ENCODE measurements at regions not wholly inside any gene's neighbourhood (a gene's known extent, or its start where the extent isn't known, plus 50 kb on each side); places are given as distances from the start of the nearest gene placed in this dataset.
"Not testable (repeated sequence)": the region's sequence is repeated elsewhere in the genome, so short reads cannot be mapped to it uniquely, and the experiment has no call there.

- H3K4me1 Mint-ChIP-seq: no peaks in the 10 kb centered on the region
- no peak for ATAC-seq (ENCODE audit: low read depth in 2 of 2)
- no peaks in the 10 kb centered on the region for H3K36me3 Mint-ChIP-seq
- peaks cover 0 to 6% (median 0%) of the 10 kb centered on the region in 3 donors for H3K27me3 Mint-ChIP-seq
- DNase-seq: no peak
- H3K9me3 Mint-ChIP-seq: peaks cover 0 to 5% (median 0%) of the 10 kb centered on the region in 7 donors
- no peak overlapping the region for H3K27ac Mint-ChIP-seq
- H3K4me3 Mint-ChIP-seq: no peak overlapping the region
Measured at GRCh38 chr3:135426508-135426907, 539.0 kb upstream of the PPP2R3A start.

- no peaks in the 10 kb centered on the region for H3K36me3 Mint-ChIP-seq
- H3K9me3 Mint-ChIP-seq: peaks cover 0 to 11% (median 4%) of the 10 kb centered on the region in 7 donors
- H3K27ac Mint-ChIP-seq: no peak overlapping the region
- no peak overlapping the region for H3K4me3 Mint-ChIP-seq
- ATAC-seq (ENCODE audit: low read depth in 2 of 2) (no peak), DNase-seq (no peak)
- peaks cover 0 to 6% (median 0%) of the 10 kb centered on the region in 3 donors for H3K27me3 Mint-ChIP-seq
- H3K4me1 Mint-ChIP-seq: no peaks in the 10 kb centered on the region
Measured at GRCh38 chr3:135432402-135432801, 533.1 kb upstream of the PPP2R3A start.

- not testable (repeated sequence) for H3K27me3 Mint-ChIP-seq; ATAC-seq (ENCODE audit: low read depth in 2 of 2); H3K36me3 Mint-ChIP-seq; DNase-seq; H3K4me1 Mint-ChIP-seq; H3K27ac Mint-ChIP-seq
- H3K9me3 Mint-ChIP-seq: peaks cover 0 to 12% (median 7%) of the 10 kb centered on the region in 7 donors
- H3K4me3 Mint-ChIP-seq: peak overlapping the region in 1 of 8 donors; percentile 53
Measured at GRCh38 chr3:135438889-135439597, 526.5 kb upstream of the PPP2R3A start.

GRCh38 chr3:135439632-135440031 is 525.9 kb upstream of the PPP2R3A start:
- not testable (repeated sequence) for ATAC-seq (ENCODE audit: low read depth in 2 of 2); H3K36me3 Mint-ChIP-seq; DNase-seq; H3K27ac Mint-ChIP-seq; H3K27me3 Mint-ChIP-seq; H3K9me3 Mint-ChIP-seq; H3K4me1 Mint-ChIP-seq
- H3K4me3 Mint-ChIP-seq: peak overlapping the region in 1 of 8 donors; percentile 25

DNA sequence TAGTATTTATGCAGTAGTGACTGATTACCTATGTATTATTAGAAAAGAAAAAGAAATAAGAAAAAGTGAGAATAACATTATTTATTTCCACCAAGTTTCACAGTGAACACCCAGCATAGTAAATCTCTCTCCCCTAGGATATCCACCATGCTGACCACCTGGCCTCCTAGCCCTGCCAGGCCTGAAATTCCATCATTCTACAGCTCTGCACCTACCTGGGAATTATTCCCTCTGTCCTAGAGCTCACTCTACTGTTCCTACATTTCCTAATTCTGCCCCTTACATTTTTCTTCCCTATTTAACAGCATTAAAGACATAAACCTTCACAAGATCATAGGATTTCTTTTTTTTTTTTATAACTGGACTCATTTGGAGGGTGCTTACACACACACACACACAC is 525.3 kb upstream of the PPP2R3A start:
- DNase-seq (no peak), ATAC-seq (ENCODE audit: low read depth in 2 of 2) (no peak)
- Mint-ChIP-seq H3K27me3 (no peaks in the 10 kb centered on the region), H3K4me3 (no peak overlapping the region), H3K36me3 (no peaks in the 10 kb centered on the region), H3K9me3 (peaks cover 0 to 7% (median 3%) of the 10 kb centered on the region in 7 donors), H3K4me1 (no peaks in the 10 kb centered on the region), H3K27ac (no peak overlapping the region)

- no peak for DNase-seq
- no peak overlapping the region for H3K27ac Mint-ChIP-seq
- no peak overlapping the region for H3K4me3 Mint-ChIP-seq
- no peak for ATAC-seq (ENCODE audit: low read depth in 2 of 2)
- no peaks in the 10 kb centered on the region for H3K27me3 Mint-ChIP-seq
- H3K4me1 Mint-ChIP-seq: no peaks in the 10 kb centered on the region
- H3K36me3 Mint-ChIP-seq: no peaks in the 10 kb centered on the region
- H3K9me3 Mint-ChIP-seq: peaks cover 0 to 7% (median 3%) of the 10 kb centered on the region in 7 donors
Measured at GRCh38 chr3:135440746-135441145, 524.8 kb upstream of the PPP2R3A start.

DNA sequence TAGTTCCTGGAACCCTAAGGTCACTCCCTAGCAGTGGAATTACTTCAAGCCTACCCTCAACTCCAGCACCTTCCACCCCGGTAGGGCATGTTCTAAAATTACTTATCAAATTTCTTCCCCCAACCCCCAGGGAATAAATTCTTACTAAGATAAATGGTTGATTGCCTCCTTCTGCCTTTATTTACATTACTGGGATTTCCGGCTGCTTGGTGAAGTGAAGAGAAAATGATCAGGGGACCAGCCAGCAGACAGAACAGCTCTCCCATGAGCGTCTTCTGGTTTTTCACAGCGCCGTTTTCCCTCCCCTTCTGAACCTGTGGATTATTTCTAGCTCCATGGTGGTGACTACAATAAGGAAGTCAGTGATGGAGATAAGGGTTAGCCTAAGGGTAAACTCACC is 521.5 kb upstream of the PPP2R3A start:
- Mint-ChIP-seq H3K27ac (peak overlapping the region in 1 of 6 donors; percentile 77), H3K27me3 (no peaks in the 10 kb centered on the region), H3K4me1 (no peaks in the 10 kb centered on the region), H3K9me3 (peaks cover 0 to 5% (median 0%) of the 10 kb centered on the region in 7 donors), H3K36me3 (no peaks in the 10 kb centered on the region), H3K4me3 (peak overlapping the region in 2 of 8 donors; percentile 25 to 38)
- ATAC-seq (ENCODE audit: low read depth in 2 of 2) (peak in 1 of 2 donors; percentile 47), DNase-seq (no peak)

GRCh38 chr3:135447483-135447882 is 518.0 kb upstream of the PPP2R3A start:
- H3K27ac Mint-ChIP-seq: no peak overlapping the region
- ATAC-seq (ENCODE audit: low read depth in 2 of 2): no peak
- no peaks in the 10 kb centered on the region for H3K36me3 Mint-ChIP-seq
- peaks cover 0 to 2% (median 0%) of the 10 kb centered on the region in 3 donors for H3K4me1 Mint-ChIP-seq
- no peaks in the 10 kb centered on the region for H3K27me3 Mint-ChIP-seq
- DNase-seq: no peak
- H3K9me3 Mint-ChIP-seq: peaks cover 0 to 5% (median 3%) of the 10 kb centered on the region in 7 donors
- H3K4me3 Mint-ChIP-seq: no peak overlapping the region

- no peak overlapping the region for H3K4me3 Mint-ChIP-seq
- no peaks in the 10 kb centered on the region for H3K36me3 Mint-ChIP-seq
- H3K27me3 Mint-ChIP-seq: no peaks in the 10 kb centered on the region
- H3K9me3 Mint-ChIP-seq: peaks cover 0 to 5% (median 2%) of the 10 kb centered on the region in 7 donors
- H3K4me1 Mint-ChIP-seq: peaks cover 0 to 2% (median 0%) of the 10 kb centered on the region in 3 donors
- no peak for DNase-seq
- H3K27ac Mint-ChIP-seq: no peak overlapping the region
- no peak for ATAC-seq (ENCODE audit: low read depth in 2 of 2)
Measured at GRCh38 chr3:135448520-135448919, 517.0 kb upstream of the PPP2R3A start.

GRCh38 chr3:135449046-135449445 is 516.5 kb upstream of the PPP2R3A start:
- no peaks in the 10 kb centered on the region for H3K27me3 Mint-ChIP-seq
- peaks cover 0 to 5% (median 2%) of the 10 kb centered on the region in 7 donors for H3K9me3 Mint-ChIP-seq
- DNase-seq (no peak), ATAC-seq (ENCODE audit: low read depth in 2 of 2) (no peak)
- no peak overlapping the region for H3K4me3 Mint-ChIP-seq
- H3K27ac Mint-ChIP-seq: no peak overlapping the region
- H3K4me1 Mint-ChIP-seq: peaks cover 0 to 2% (median 0%) of the 10 kb centered on the region in 3 donors
- H3K36me3 Mint-ChIP-seq: no peaks in the 10 kb centered on the region

DNA sequence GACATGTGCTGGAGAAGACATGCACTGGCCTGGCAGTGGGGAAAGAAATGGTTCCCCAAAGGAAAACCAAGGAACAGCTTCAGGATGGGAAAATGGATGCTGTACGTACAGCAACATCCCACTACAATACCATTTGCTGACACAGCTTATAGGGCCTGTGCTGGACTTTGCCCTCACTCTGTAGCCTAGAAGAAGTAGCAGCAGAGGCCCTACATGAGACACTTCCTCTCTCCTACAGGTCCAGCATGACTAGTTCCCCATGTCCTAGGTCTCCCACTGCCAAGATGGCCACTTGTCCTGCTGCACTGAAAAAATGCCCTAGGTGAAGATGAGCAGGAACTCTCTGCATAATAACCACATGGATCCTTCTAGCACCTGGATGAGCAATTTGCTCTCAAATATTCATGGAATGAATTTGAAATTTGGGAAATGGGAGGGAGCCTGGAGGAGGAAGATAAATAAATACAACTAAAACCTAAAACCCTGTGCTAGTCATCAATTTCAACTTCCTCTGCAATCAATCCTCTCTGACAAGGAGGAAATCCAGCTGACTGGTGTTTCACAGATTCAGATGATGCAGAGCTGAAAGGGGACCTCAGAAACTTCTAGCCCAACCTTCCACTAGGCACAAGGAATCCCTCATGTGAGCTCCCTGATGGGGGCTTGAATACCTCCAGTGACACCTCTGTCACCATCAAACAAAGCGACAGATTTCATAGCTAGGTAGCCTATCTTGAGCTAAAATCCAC is 514.3 kb upstream of the PPP2R3A start:
- Mint-ChIP-seq H3K9me3 (peaks cover 0 to 11% (median 2%) of the 10 kb centered on the region in 7 donors), H3K27ac (no peak overlapping the region), H3K4me1 (peaks cover 0 to 2% (median 0%) of the 10 kb centered on the region in 3 donors), H3K27me3 (no peaks in the 10 kb centered on the region), H3K4me3 (no peak overlapping the region), H3K36me3 (no peaks in the 10 kb centered on the region)
- no peak for ATAC-seq (ENCODE audit: low read depth in 2 of 2)
- no peak for DNase-seq

DNA sequence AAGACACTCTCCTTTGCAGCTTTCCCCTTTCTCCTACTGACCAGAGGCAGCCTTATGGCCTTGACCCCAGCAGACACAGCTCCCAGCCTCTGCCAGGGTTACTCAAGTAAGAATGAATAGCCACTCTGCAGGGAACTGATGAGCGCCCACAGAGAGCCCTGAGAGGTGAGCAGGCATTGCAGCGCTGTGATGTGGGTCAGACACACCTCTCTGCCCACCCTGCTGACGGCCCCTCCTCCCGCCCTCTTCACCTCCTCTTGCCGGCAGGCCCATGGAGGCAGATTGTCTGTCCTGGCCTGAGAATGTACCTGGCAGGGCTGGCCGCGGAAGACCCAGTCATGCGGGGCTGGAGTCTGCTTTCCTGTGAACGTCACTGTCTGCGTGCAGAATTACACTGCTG is 512.6 kb upstream of the PPP2R3A start:
- H3K4me3 Mint-ChIP-seq: no peak overlapping the region
- H3K27ac Mint-ChIP-seq: no peak overlapping the region
- H3K4me1 Mint-ChIP-seq: peaks cover 0 to 2% (median 0%) of the 10 kb centered on the region in 3 donors
- DNase-seq: no peak
- H3K9me3 Mint-ChIP-seq: peaks cover 0 to 11% (median 2%) of the 10 kb centered on the region in 7 donors
- ATAC-seq (ENCODE audit: low read depth in 2 of 2): no peak
- H3K27me3 Mint-ChIP-seq: no peaks in the 10 kb centered on the region
- no peaks in the 10 kb centered on the region for H3K36me3 Mint-ChIP-seq

GRCh38 chr3:135453326-135453725 is 512.2 kb upstream of the PPP2R3A start:
- H3K36me3 Mint-ChIP-seq: no peaks in the 10 kb centered on the region
- DNase-seq: no peak

GRCh38 chr3:135454890-135455289 is 510.6 kb upstream of the PPP2R3A start:
- Mint-ChIP-seq H3K27me3 (no peaks in the 10 kb centered on the region), H3K4me1 (peaks cover 0 to 2% (median 0%) of the 10 kb centered on the region in 3 donors), H3K27ac (no peak overlapping the region), H3K9me3 (peaks cover 0 to 9% (median 0%) of the 10 kb centered on the region in 7 donors), H3K4me3 (no peak overlapping the region), H3K36me3 (no peaks in the 10 kb centered on the region)
- ATAC-seq (ENCODE audit: low read depth in 2 of 2) (no peak), DNase-seq (no peak)

More at GRCh38 chr3:135453326-135453725, 512.2 kb upstream of the PPP2R3A start:
- Mint-ChIP-seq H3K4me1 (peaks cover 0 to 2% (median 0%) of the 10 kb centered on the region in 3 donors), H3K4me3 (no peak overlapping the region), H3K27ac (no peak overlapping the region), H3K9me3 (peaks cover 0 to 11% (median 2%) of the 10 kb centered on the region in 7 donors), H3K27me3 (no peaks in the 10 kb centered on the region)
- ATAC-seq (ENCODE audit: low read depth in 2 of 2): no peak

Measured in naive B cell (primary cell).